ENCODE measurements at regions not wholly inside any gene's neighbourhood (a gene's known extent, or its start where the extent isn't known, plus 50 kb on each side); places are given as distances from the start of the nearest gene placed in this dataset.

GRCh38 chr6:149190224-149190831, 127.2 kb upstream of the TAB2 start:
- no peak for TF ChIP-seq GATA3 (IDR thresholded peaks at IDR 0.05; ENCODE audit: low read depth, low read length)
- TF ChIP-seq GATA2 (IDR thresholded peaks at IDR 0.05; ENCODE audit: low read depth, low read length) = no peak
